GM12872 (cell line): ENCODE measurements at regions not wholly inside any gene's neighbourhood (a gene's known extent, or its start where the extent isn't known, plus 50 kb on each side); places are given as distances from the start of the nearest gene placed in this dataset.

ENCODE experiments used
- CTCF ChIP-seq: IDR thresholded peaks from 3 replicates; pipeline ENCODE4 v1.5.1; 2011; ENCODE audit warnings: low read depth, mild to moderate bottlenecking, low read length, moderate library complexity; ENCODE audit not compliant: insufficient read depth

- no peak for TF ChIP-seq CTCF
These were observed 90.2 kb upstream of the FAM241A start for GRCh38 chr4:112055100-112055499.

GRCh38 chr4:112057470-112057869 lies 87.8 kb upstream of the FAM241A start:
- no peak for TF ChIP-seq CTCF

- no peak for TF ChIP-seq CTCF
These were observed 86.8 kb upstream of the FAM241A start for GRCh38 chr4:112058433-112058832.

GRCh38 chr4:112060212-112060611 lies 85.0 kb upstream of the FAM241A start:
- peak; percentile 47 for TF ChIP-seq CTCF

- TF ChIP-seq CTCF, result no peak
These were observed 83.9 kb upstream of the FAM241A start for GRCh38 chr4:112061207-112061817.

- no peak for TF ChIP-seq CTCF
These were observed 82.0 kb upstream of the FAM241A start for GRCh38 chr4:112063260-112063659.

GRCh38 chr4:112069110-112069509 lies 76.1 kb upstream of the FAM241A start:
- TF ChIP-seq CTCF, result no peak
